ENCODE measurements at regions not wholly inside any gene's neighbourhood (a gene's known extent, or its start where the extent isn't known, plus 50 kb on each side); places are given as distances from the start of the nearest gene placed in this dataset.
A peak's percentile ranks its signal among the peaks of the same experiment; 100 is the strongest.
"Not testable (repeated sequence)": the region's sequence is repeated elsewhere in the genome, so short reads cannot be mapped to it uniquely, and the experiment has no call there.

GRCh38 chr2:183792165-183792924 lies 668.1 kb downstream of the NUP35 start:
- not testable (repeated sequence) for DNase-seq (ENCODE audit: low read depth in 2 of 2)

- DNase-seq (ENCODE audit: low read depth in 2 of 2), result no peak
Observed at GRCh38 chr2:183798535-183798934, 674.3 kb downstream of the NUP35 start.

DNA sequence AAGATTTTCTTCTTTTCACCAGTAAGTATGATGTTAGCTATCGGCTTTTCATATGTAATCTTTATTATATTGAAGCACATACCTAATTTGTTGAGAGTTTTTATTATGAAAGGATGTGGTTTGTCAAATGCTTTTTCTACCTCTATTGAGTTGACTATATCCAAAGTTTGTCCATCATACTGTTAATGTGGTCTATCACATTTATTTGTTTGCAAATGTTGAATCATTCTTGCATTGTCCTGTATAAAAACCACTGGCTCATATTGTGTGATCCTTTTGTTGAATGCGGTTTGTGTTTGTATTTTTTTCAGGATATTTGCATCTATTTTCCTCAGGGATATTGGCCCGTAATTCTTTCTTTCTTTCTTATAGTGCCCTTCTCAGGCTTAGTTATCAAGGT lies 675.5 kb downstream of the NUP35 start:
- no peak for DNase-seq (ENCODE audit: low read depth in 2 of 2)

DNA sequence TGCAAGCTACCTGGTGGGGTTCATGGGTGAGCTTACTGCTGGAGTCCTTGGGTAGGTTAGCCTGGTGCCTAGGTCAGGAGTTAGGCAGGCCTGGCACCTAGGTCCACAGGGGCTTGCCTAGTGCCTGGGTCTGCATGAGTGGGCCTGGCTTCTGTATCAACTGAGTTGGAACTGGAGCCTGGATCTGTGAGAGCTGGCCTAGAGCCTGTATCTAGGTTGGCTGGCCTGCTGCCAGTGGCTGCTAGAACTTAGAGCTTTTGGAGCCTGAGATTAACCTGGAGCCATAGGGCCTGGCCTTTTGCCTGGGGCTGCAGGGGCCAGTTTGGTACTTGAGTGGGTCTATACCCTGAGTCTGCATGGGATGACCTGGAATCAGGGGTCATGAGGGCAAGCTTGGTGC lies 679.4 kb downstream of the NUP35 start:
- DNase-seq (ENCODE audit: low read depth in 2 of 2), result no peak

GRCh38 chr2:183807870-183808269 lies 683.6 kb downstream of the NUP35 start:
- no peak for DNase-seq (ENCODE audit: low read depth in 2 of 2)

- no peak for DNase-seq (ENCODE audit: low read depth in 2 of 2)
Observed at GRCh38 chr2:183809404-183809803, 685.2 kb downstream of the NUP35 start.

- DNase-seq (ENCODE audit: low read depth in 2 of 2), result no peak
Observed at GRCh38 chr2:183811281-183811680, 687.0 kb downstream of the NUP35 start.

DNA sequence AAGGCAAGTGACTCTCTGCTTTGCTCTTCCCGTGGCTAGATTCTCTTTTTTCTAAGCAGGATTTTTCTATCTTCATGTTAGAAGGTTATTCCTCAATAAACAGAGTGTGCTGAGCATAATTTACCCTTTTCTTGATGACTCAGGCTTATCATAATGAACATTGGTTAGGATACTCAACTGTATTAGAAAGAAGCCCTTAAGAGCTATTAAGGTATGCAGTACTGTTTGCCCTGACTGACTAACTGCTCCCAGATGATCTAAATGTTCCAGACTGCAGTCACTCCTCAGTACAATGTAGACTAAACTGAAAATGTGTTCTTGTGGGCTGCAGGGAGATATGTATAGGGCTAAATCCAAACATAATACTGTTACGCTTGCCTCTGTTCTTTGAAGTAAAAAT lies 687.8 kb downstream of the NUP35 start:
- DNase-seq (ENCODE audit: low read depth in 2 of 2), result no peak

GRCh38 chr2:183825710-183826109 lies 701.5 kb downstream of the NUP35 start:
- no peak for DNase-seq (ENCODE audit: low read depth in 2 of 2)

GRCh38 chr2:183829931-183830330 lies 705.7 kb downstream of the NUP35 start:
- no peak for DNase-seq (ENCODE audit: low read depth in 2 of 2)

GRCh38 chr2:183837157-183837556 lies 712.9 kb downstream of the NUP35 start:
- no peak for DNase-seq (ENCODE audit: low read depth in 2 of 2)

GRCh38 chr2:183838295-183838694 lies 714.1 kb downstream of the NUP35 start:
- DNase-seq (ENCODE audit: low read depth in 2 of 2), result no peak

DNA sequence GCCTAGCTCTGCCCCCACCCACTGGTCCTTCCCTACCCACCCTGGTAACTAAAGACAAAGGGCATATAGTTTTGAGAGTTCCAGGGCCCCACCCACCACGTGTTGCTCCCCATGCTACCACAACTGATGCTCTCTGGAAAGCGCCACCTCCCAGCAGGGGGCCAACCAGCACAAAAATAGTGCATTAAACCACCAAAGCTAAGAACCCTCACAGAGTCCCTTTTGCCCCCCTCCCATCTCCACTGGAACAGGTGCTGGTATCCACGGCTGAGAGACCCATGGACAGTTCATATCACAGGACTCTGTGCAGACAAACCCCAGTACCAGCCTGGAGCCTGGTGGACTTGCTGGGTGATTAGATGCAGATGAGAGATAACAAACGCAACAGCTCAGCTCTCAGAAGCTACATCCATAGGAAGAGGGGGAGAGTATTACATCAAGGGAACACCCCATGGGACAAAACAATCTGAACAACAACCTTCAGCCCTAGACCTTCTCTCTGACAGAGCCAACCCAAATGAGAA lies 715.9 kb downstream of the NUP35 start:
- DNase-seq (ENCODE audit: low read depth in 2 of 2), result no peak

DNA sequence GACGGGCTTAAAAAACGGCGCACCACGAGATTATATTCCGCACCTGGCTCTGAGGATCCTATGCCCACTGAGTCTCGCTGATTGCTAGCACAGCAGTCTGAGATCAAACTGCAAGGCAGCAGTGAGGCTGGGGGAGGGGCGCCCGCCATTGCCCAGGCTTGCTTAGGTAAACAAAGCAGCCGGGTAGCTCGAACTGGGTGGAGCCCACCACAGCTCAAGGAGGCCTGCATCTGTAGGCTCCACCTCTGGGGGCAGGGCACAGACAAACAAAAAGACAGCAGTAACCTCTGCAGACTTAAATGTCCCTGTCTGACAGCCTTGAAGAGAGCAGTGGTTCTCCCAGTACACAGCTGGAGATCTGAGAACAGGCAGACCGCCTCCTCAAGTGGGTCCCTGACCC lies 725.6 kb downstream of the NUP35 start:
- not testable (repeated sequence) for DNase-seq (ENCODE audit: low read depth in 2 of 2)

DNA sequence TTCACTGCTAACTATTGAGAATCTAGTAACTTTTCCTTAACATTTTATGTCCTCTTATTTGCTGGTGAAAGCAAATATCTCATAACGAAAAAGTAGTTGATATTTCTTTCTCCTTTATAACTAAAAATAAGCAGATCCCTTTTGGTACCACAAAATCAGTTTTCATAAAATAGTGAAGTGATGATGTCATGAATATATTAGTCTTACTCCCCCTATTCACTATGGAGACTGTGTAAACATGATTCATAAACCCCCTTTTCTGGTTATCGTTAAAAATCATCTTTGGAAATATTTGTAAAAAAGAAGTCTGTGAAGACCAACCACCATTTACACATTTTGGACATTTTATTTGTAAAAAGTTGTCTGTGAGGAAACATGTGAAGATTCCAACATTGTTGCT lies 734.9 kb downstream of the NUP35 start:
- DNase-seq (ENCODE audit: low read depth in 2 of 2), result no peak

GRCh38 chr2:183866666-183867065 lies 731.7 kb upstream of the ZNF804A start:
- DNase-seq (ENCODE audit: low read depth in 2 of 2), result no peak

- no peak for DNase-seq (ENCODE audit: low read depth in 2 of 2)
Observed at GRCh38 chr2:183867206-183867605, 731.1 kb upstream of the ZNF804A start.

DNA sequence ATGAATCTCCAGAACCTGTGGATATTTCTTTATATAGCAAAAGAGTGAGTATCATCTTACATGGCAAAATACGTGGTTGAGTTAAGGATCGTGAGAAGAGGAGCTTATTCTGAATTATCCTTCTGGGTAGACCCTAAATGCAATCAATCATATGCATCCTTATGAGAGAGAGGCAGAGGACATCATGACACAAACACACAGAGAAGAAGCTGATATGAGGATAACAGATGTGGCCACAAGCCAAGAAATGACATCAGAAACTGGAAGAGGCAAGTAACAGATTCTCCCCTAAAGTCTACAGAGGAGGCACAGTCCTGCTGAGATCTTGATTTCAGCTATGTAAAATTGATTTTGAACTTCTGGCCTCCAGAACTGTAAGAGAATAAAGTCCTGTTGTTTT lies 730.2 kb upstream of the ZNF804A start:
- DNase-seq (ENCODE audit: low read depth in 2 of 2), result peak in 1 of 2 experiments; percentile 3

DNA sequence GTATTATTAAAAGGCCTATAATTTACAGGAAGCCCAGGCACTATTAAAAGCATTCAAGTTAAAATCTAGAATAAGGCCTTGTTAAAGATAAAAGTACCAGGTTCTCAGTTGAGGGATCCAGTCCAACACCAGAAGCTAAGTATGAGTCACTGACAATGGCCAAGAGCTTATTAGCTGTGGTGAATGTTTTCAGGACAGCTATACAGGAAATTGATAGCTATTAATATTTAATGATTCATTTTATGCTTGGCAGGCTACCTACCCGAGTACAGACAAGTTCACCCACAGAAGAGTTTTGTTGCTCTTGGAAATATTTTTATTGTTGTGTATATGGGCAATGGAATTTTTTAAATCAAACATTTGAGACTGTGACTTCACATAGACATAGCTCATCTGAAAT lies 729.6 kb upstream of the ZNF804A start:
- peak; percentile 10 to 17 for DNase-seq (ENCODE audit: low read depth in 2 of 2)

DNA sequence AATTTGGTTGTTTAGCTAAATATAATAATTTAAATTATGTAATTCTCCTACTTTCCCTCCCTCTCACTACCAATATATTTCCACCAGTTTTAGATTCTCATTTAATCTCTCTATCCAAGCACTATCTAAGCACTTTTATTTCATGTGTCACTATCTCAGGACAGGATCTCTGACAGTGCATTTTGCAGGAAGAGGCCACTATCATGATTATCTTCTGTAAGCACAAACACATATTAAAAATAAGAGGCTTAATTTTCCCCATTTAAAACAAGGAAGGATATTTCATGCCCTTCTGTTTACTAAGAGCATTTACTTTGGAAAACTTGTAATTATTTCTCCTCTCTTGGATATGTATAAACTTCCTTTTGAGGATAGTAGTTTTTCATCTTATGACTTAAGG lies 726.2 kb upstream of the ZNF804A start:
- DNase-seq (ENCODE audit: low read depth in 2 of 2), result no peak

- no peak for DNase-seq (ENCODE audit: low read depth in 2 of 2)
Observed at GRCh38 chr2:183881978-183882377, 716.4 kb upstream of the ZNF804A start.

- DNase-seq (ENCODE audit: low read depth in 2 of 2), result no peak
Observed at GRCh38 chr2:183892315-183892941, 705.9 kb upstream of the ZNF804A start.

- DNase-seq (ENCODE audit: low read depth in 2 of 2), result no peak
Observed at GRCh38 chr2:183898641-183899040, 699.7 kb upstream of the ZNF804A start.

All from fibroblast of skin of left biceps (primary cell).